T-helper 2 cell (primary cell): ENCODE measurements at regions not wholly inside any gene's neighbourhood (a gene's known extent, or its start where the extent isn't known, plus 50 kb on each side); places are given as distances from the start of the nearest gene placed in this dataset.

Source experiments
- DNase-seq, 5 experiments: peaks; one replicate each; pipeline versions ENCODE4 v3.0.0 to v3.0.0-alpha.2; 2012 to 2022

- DNase-seq = no peak
Measured at GRCh38 chr5:52690236-52690768, 97.4 kb upstream of the ITGA1 start.

GRCh38 chr5:52692039-52692438, 95.7 kb upstream of the ITGA1 start:
- no peak for DNase-seq

GRCh38 chr5:52692606-52693005, 95.1 kb upstream of the ITGA1 start:
- no peak for DNase-seq

GRCh38 chr5:52693280-52693679, 94.4 kb upstream of the ITGA1 start:
- DNase-seq = peak in 2 of 5 experiments; percentile 8 to 42

- no peak for DNase-seq
Measured at GRCh38 chr5:52693836-52694235, 93.9 kb upstream of the ITGA1 start.

DNA sequence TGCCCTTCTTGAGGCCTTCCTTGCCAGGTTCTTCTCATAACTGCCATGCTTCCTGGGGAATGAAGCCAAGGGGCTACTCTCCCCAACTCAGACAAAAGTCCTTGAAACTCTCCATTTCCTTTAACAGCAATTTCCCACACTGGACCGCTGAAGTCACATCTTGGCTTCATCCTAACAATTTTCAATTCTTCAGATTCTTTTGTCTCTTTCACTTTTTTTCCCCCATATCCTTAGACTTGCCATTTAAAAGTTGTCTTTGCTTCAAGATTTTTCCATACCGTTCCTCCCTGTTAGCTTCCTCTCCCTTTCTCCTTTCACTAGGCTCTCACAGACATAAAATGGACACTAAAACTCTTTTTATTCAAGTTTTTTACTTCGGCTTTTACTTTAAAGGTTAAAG, 93.1 kb upstream of the ITGA1 start:
- DNase-seq = no peak

DNA sequence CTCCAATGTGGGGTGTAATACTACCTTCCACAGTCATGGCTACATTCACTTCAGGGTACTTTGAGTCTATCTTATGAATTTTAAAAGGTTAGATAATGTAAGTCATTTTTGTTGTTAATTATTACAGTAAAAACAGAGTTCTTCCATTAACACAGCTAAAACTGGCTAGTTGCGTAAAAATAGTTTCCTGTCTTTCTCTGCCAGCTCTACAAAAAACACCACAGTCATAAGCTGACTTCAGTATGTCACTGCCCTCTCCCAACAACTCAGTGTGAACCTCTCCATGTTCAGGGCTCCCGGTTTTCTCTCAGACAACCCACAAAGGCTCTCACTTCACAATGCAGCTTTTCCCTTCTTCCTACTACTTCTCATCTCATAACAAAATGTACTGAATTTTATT, 84.8 kb upstream of the ITGA1 start:
- no peak for DNase-seq

- no peak for DNase-seq
Measured at GRCh38 chr5:52703321-52703720, 84.4 kb upstream of the ITGA1 start.

GRCh38 chr5:52705720-52706119, 82.0 kb upstream of the ITGA1 start:
- DNase-seq = peak in 1 of 5 experiments; percentile 48

- DNase-seq = no peak
Measured at GRCh38 chr5:52706775-52707174, 80.9 kb upstream of the ITGA1 start.

- no peak for DNase-seq
Measured at GRCh38 chr5:52707616-52708015, 80.1 kb upstream of the ITGA1 start.

DNA sequence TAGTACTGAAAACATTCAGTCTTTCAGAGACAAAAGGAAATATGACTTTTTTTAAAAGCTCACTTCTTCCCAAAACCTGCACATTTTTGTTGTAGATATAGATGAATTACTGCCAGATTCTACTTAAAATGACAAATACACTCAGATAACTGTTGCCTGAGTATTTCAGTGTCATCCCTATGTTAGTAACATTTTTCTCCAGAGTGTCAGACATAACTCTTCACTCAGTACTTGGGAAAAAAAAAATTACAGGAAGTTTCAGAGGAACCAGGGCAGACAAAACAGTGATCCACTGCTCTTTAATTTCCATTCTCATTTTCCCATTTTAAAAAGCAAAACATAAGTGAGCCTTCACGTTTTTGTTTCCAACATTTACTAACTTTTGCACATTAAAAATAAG, 79.3 kb upstream of the ITGA1 start:
- no peak for DNase-seq

GRCh38 chr5:52709167-52709925, 78.4 kb upstream of the ITGA1 start:
- peak in 1 of 5 experiments; percentile 69 for DNase-seq

DNA sequence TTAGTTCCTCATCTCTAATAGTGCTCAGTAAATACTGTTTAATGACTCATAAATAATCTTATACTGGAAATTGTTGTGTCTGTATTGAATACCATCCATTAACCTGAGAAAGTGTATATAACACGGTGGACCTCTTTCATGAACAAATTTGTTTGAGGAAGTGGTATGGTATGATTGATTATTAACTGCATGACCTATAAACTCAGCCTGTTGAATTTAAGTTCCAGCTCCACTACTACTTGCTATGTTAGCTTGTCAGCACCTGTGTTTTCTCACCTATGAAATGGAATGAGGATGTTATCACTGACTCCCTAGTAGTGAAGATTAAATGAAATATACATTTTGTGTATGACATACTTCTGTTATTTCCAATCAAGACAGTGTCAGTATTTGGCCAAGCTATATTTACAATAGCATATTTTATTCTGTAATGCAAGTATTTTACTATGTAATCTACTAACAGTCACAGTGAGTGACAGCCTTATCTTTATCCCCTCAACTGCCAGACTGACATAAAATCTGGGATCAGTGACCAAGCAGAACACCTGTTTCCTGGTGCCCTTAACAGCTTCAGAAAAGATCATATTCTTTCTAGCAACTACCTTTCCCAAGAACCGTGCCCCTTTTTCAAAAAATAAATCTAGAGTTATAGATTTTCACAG, 77.3 kb upstream of the ITGA1 start:
- no peak for DNase-seq

- DNase-seq = no peak
Measured at GRCh38 chr5:52710972-52711596, 76.6 kb upstream of the ITGA1 start.

- peak in 1 of 5 experiments; percentile 20 for DNase-seq
Measured at GRCh38 chr5:52712354-52712753, 75.4 kb upstream of the ITGA1 start.

DNA sequence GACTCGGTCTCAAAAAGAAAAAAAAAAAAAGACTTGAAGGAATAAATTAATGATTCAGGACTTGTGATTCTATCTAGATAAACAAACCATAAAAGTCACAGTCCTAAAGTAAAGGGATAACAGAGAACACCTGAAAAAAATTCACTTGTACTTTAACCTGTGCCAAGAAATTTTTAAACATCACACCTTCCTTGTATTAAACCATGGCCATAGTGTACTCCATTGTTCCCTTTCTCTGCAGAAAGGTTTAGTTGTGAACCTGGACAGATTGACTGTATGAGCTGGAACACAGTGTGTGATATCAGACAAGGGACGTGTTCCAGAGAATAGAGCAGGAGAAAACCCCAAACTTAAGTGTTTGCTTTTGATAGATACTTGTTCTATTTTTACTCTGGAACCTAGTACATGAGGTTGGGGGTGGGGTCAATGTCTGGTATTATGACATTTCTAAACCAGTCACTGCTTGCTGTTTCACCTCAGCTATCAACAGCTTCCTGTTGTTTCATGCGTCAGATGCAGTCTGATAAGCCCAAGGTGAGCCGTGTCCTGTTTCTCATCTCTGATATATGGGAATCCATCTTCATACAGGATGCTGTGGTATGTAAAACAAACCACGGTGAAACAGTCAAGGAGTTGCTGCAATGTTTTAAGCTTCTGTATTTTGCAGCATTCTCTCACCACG, 62.5 kb upstream of the ITGA1 start:
- DNase-seq = peak in 4 of 5 experiments; percentile 9 to 98 (median 68)

- DNase-seq = no peak
Measured at GRCh38 chr5:52725808-52726207, 61.9 kb upstream of the ITGA1 start.

DNA sequence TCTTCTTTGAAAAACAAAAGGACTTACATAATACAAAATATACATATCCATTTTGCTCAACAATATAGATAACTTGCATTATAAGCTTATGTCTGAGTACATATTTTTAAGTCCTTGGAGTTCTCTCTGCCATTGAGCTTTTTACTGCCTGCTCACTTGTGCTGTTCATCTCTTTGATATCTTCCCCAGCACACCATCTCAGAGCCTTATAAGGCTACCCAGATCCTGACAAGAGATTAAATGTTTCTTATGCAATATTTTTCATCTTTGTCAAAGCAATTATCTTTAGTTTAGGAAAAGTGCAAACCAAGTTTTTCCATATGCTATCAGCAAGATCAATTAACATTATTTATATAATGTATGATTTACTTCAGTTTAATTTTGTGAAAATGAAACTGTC, 60.7 kb upstream of the ITGA1 start:
- peak in 1 of 5 experiments; percentile 51 for DNase-seq

GRCh38 chr5:52727576-52727975, 60.1 kb upstream of the ITGA1 start:
- DNase-seq = no peak

- no peak for DNase-seq
Measured at GRCh38 chr5:52728224-52728623, 59.5 kb upstream of the ITGA1 start.

DNA sequence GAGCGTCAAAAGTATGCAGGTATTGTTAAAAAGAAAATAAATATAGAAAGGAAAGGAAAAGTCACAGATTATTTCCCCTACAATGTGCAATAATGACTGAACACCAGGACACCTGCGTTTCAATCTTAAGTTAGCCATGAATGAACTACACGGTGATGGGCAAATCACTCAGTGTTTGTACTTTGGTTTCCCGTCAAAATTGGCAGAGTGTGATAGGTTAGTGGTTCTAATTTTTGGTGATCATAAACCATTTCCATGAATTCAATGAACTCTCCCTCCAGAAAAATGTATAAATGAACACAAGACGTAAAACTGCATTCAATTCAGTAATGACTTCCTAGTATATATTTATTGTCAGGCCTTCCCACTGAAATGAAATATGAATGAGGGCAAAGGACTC, 59.0 kb upstream of the ITGA1 start:
- no peak for DNase-seq
